Epithelial cell of proximal tubule (primary cell): ENCODE measurements at regions not wholly inside any gene's neighbourhood (a gene's known extent, or its start where the extent isn't known, plus 50 kb on each side); places are given as distances from the start of the nearest gene placed in this dataset.
"Not testable (repeated sequence)": the region's sequence is repeated elsewhere in the genome, so short reads cannot be mapped to it uniquely, and the experiment has no call there.

Source experiments
- DNase-seq: peaks from one replicate; pipeline ENCODE4 v3.0.0-alpha.2; 2011; ENCODE audit warnings: low read depth
- H3K4me3 ChIP-seq: 2 replicates; pipeline ENCODE4 v1.5.1; 2011; ENCODE audit warnings: low read depth, mild to moderate bottlenecking, low read length
- TF ChIP-seq, protein P1 (sequence below): conservative IDR thresholded peaks from 2 replicates; pipeline ENCODE4 v1.5.1; 2012; ENCODE audit warnings: low read depth, mild to moderate bottlenecking, low read length

DNA sequence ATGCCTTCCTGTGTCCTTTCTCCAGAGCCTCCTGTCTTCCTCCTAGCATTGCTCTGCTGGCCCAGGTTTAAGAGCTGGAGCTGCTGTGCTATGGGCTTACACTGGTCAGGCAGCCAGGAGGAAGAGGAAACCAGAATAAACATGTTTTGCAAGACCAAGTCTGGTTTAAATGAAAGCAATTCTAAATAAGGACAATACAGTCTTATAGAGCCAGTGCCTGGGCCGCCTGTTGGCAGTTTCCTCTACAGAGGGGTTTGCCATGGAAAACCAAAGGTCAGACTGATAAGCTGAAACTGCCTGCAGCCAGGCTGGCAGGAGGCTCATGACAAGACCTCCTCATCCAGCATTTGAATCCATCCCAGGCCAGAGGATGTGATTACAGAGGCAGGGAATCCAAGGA, 92.9 kb upstream of the FGGY start:
- TF ChIP-seq, protein P1, sequence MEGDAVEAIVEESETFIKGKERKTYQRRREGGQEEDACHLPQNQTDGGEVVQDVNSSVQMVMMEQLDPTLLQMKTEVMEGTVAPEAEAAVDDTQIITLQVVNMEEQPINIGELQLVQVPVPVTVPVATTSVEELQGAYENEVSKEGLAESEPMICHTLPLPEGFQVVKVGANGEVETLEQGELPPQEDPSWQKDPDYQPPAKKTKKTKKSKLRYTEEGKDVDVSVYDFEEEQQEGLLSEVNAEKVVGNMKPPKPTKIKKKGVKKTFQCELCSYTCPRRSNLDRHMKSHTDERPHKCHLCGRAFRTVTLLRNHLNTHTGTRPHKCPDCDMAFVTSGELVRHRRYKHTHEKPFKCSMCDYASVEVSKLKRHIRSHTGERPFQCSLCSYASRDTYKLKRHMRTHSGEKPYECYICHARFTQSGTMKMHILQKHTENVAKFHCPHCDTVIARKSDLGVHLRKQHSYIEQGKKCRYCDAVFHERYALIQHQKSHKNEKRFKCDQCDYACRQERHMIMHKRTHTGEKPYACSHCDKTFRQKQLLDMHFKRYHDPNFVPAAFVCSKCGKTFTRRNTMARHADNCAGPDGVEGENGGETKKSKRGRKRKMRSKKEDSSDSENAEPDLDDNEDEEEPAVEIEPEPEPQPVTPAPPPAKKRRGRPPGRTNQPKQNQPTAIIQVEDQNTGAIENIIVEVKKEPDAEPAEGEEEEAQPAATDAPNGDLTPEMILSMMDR = no peak
- no peak overlapping the region for H3K4me3 ChIP-seq
- no peak for DNase-seq

- H3K4me3 ChIP-seq, DNase-seq: not testable (repeated sequence)
Measured at GRCh38 chr1:59206616-59207015, 90.3 kb upstream of the FGGY start.

GRCh38 chr1:59210430-59210829, 86.5 kb upstream of the FGGY start:
- not testable (repeated sequence) for H3K4me3 ChIP-seq, DNase-seq

DNA sequence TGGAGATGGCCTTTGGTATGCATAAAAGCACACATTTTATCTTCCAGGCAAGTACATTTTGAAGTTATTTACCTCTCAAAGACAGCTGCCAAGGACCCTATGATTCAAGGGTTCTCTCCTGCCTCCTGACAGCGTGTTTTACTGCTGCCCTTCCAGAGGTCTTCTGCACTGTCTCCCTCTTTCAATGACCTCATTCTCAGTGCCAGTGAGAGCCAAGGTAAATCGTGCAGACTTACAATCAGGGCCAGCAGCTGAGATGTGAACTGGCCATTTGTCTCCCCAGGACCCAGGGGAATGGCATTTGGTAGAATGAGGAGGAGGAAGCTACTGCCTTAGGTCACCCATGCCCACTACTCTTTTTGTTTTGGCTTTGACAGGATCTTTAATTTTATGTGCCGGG, 84.2 kb upstream of the FGGY start:
- no peak overlapping the region for H3K4me3 ChIP-seq
- no peak for DNase-seq
- TF ChIP-seq, protein P1 = no peak

DNA sequence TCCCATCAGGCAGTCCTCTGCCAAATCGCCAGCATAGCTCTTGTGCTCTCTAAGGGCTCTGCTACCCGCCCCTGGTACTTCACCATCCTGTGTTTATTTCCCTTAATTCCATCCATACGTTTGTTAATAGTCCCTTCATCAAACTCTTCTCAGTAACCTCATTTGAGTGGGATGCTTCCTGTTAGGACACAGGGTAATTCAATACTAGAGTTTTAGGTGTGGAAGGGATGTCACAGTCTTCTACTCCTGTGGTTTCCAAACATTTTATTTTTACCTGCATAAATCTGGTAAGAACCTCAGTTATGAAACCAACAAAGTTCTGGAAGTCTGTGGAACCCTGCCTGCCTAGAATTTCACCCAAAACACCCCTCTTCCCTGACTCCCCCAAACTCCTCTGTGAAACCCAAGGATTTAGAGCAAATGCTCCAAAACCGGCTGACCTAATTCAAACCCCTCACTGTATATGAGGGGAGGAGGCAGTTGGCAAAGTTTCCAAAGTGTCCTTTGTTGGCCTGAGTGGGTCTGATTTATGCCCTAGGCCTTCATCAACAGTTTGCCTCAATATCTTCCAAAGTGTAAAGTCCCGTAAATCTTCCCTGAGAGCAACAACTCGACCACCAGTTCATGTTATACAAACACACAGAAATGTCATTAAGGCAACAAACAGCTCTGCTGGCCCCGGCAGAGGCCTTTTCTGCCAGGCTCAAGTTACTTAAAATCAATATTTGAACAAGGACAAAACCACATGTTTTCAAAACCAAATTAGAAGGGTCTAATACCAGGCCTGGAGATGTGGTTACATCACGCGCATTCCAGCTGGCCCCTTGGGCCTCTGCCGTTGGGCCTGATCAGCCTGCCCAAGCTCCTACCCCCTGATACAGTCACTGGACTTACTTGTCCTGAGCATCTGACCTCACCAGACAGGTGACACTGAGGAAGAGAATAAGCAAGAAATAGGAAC, 82.4 kb upstream of the FGGY start:
- H3K4me3 ChIP-seq = no peak overlapping the region
- no peak for DNase-seq
- TF ChIP-seq, protein P1 = no peak

- no peak for DNase-seq
- TF ChIP-seq, protein P1 = no peak
- H3K4me3 ChIP-seq = no peak overlapping the region
Measured at GRCh38 chr1:59215766-59216291, 81.1 kb upstream of the FGGY start.

- DNase-seq, H3K4me3 ChIP-seq: not testable (repeated sequence)
Measured at GRCh38 chr1:59217439-59217838, 79.5 kb upstream of the FGGY start.

DNA sequence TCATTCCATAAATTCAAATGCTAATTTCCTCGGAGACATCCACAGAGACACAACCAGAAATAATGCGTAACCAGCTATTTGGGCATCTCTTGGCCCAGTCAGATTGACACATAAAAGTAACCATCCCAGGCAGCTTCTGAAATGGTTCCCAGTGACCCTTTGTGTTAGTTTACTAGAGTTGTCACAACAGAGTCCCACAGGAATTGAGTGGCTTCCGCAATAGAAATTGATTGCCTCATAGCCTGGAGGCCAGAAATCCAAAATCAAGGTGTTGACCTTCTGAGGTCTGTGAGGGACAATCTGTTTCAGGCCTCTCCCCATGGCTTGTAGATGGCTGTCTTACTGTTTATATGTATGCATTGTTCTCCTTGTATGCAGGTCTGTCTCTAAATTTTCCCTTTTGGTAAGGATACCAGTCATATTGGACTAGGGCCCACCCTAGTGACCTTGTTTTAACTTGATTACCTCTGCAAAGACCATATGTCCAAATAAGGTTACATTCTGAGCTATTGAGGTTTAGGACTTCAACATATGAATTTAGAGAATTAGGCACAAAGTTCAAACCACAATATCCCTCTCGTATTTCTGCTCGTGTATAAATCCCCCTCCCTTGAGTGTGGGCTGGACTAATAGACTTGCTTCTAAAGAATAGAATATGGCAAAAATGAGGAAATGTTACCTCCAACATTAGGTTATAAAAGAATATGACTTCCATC, 78.2 kb upstream of the FGGY start:
- TF ChIP-seq, protein P1 = no peak
- H3K4me3 ChIP-seq = no peak overlapping the region
- no peak for DNase-seq
